ENCODE measurements at regions not wholly inside any gene's neighbourhood (a gene's known extent, or its start where the extent isn't known, plus 50 kb on each side); places are given as distances from the start of the nearest gene placed in this dataset.

- Histone ChIP-seq H2AFZ (ENCODE audit: low read depth, low read length) (no peak overlapping the region), H3K4me3 (ENCODE audit: low read length) (no peak overlapping the region), H3K9me3 (ENCODE audit: low read length) (no peaks in the 10 kb centered on the region), H3K9me2 (ENCODE audit: insufficient read depth, low read length) (no peaks in the 10 kb centered on the region), H4K20me1 (ENCODE audit: insufficient read depth) (no peaks in the 10 kb centered on the region), H3K36me3 (ENCODE audit: insufficient read depth, low read length) (no peaks in the 10 kb centered on the region), H3K27me3 (ENCODE audit: insufficient read depth, low read depth, low read length) (no peaks in the 10 kb centered on the region), H3K27ac (ENCODE audit: low read length) (no peak overlapping the region), H3F3A (ENCODE audit: insufficient read depth, low read length, poor library complexity, severe bottlenecking) (no peaks in the 10 kb centered on the region), H3K79me2 (replicated peaks; ENCODE audit: insufficient read depth, low read length) (no peaks in the 10 kb centered on the region), H3K9ac (ENCODE audit: low read length) (no peak overlapping the region), H3K4me2 (ENCODE audit: low read length) (no peak overlapping the region)
- TF ChIP-seq EP300 (conservative IDR thresholded peaks at IDR 0.05; ENCODE audit: poor library complexity, severe bottlenecking) = no peak
- TF ChIP-seq TAF1 (IDR thresholded peaks at IDR 0.05; ENCODE audit: low read depth) = no peak
- no peak for TF ChIP-seq RAD21 (conservative IDR thresholded peaks at IDR 0.05)
- no peak for TF ChIP-seq MXI1 (conservative IDR thresholded peaks at IDR 0.05; ENCODE audit: poor library complexity, severe bottlenecking)
- TF ChIP-seq CTCF (IDR thresholded peaks at IDR 0.05; ENCODE audit: poor library complexity, severe bottlenecking) = no peak
- no peak for TF ChIP-seq SMC3 (conservative IDR thresholded peaks at IDR 0.05; ENCODE audit: poor library complexity)
- TF ChIP-seq POLR2AphosphoS5 (IDR thresholded peaks at IDR 0.05) = no peak
- TF ChIP-seq REST (IDR thresholded peaks at IDR 0.05; ENCODE audit: borderline replicate concordance) = no peak
- no peak for TF ChIP-seq EZH2 (IDR thresholded peaks at IDR 0.05; ENCODE audit: borderline replicate concordance, insufficient read depth, low read length, poor library complexity, severe bottlenecking)
Measured at GRCh38 chr2:236877972-236878371, 207.7 kb upstream of the COPS8 start.

- Histone ChIP-seq H3K4me3 (ENCODE audit: low read length) (no peak overlapping the region), H3K9me2 (ENCODE audit: insufficient read depth, low read length) (no peaks in the 10 kb centered on the region), H3K27ac (ENCODE audit: low read length) (no peak overlapping the region), H4K20me1 (ENCODE audit: insufficient read depth) (no peaks in the 10 kb centered on the region), H3K79me2 (replicated peaks; ENCODE audit: insufficient read depth, low read length) (no peaks in the 10 kb centered on the region), H2AFZ (ENCODE audit: low read depth, low read length) (no peak overlapping the region), H3F3A (ENCODE audit: insufficient read depth, low read length, poor library complexity, severe bottlenecking) (no peaks in the 10 kb centered on the region), H3K27me3 (ENCODE audit: insufficient read depth, low read depth, low read length) (no peaks in the 10 kb centered on the region), H3K9me3 (ENCODE audit: low read length) (no peaks in the 10 kb centered on the region), H3K4me2 (ENCODE audit: low read length) (no peak overlapping the region), H3K36me3 (ENCODE audit: insufficient read depth, low read length) (no peaks in the 10 kb centered on the region), H3K9ac (ENCODE audit: low read length) (no peak overlapping the region)
- no peak for TF ChIP-seq CTCF (IDR thresholded peaks at IDR 0.05; ENCODE audit: poor library complexity, severe bottlenecking)
- no peak for TF ChIP-seq EP300 (conservative IDR thresholded peaks at IDR 0.05; ENCODE audit: poor library complexity, severe bottlenecking)
- no peak for TF ChIP-seq POLR2AphosphoS5 (IDR thresholded peaks at IDR 0.05)
Measured at GRCh38 chr2:236879416-236879963, 206.2 kb upstream of the COPS8 start.

All from neural cell (in vitro differentiated cells).